Lung (tissue), 11 donors: ENCODE measurements at regions not wholly inside any gene's neighbourhood (a gene's known extent, or its start where the extent isn't known, plus 50 kb on each side); places are given as distances from the start of the nearest gene placed in this dataset.

ENCODE experiments used
- ATAC-seq: fragments of 200-7000 bp; cut with Tn5 transposase; one replicate; pipeline ENCODE4 v1.9.1; 2020; ENCODE audit warnings: moderate number of reproducible peaks; ENCODE audit not compliant: insufficient read depth, low FRiP score
- DNase-seq, 3 donors: peaks; one replicate each; pipeline ENCODE4 v3.0.0-alpha.2; 2013 to 2017
- H3K27ac ChIP-seq, 2 donors: one replicate each; pipeline ENCODE4 v1.5.1; 2013; ENCODE audit warnings: mild to moderate bottlenecking in 2 of 2, moderate library complexity in 2 of 2, control low read depth in 1 of 2, inconsistent platforms in 1 of 2, low read depth in 1 of 2, low read length in 1 of 2
- H3K27me3 ChIP-seq, 3 donors: one replicate each; pipeline ENCODE4 v1.5.1; 2013; ENCODE audit warnings: low read length in 2 of 3; ENCODE audit not compliant: control insufficient read depth in 3 of 3, insufficient read depth in 3 of 3
- H3K36me3 ChIP-seq, 4 donors: one replicate each; pipeline ENCODE4 v1.5.1; 2013; ENCODE audit warnings: low read length in 4 of 4, mild to moderate bottlenecking in 1 of 4, moderate library complexity in 1 of 4; ENCODE audit not compliant: control insufficient read depth in 4 of 4, insufficient read depth in 4 of 4
- H3K4me1 ChIP-seq, 5 donors: one replicate each; pipeline ENCODE4 v1.5.1; 2013; ENCODE audit warnings: low read length in 5 of 5, mild to moderate bottlenecking in 2 of 5, moderate library complexity in 1 of 5; ENCODE audit not compliant: control insufficient read depth in 5 of 5, insufficient read depth in 5 of 5
- H3K4me3 ChIP-seq: one replicate; pipeline ENCODE4 v1.5.1; 2013; ENCODE audit warnings: mild to moderate bottlenecking, control low read depth, moderate library complexity
- H3K9ac ChIP-seq, 2 donors: one replicate each; pipeline ENCODE4 v1.5.1; 2013; ENCODE audit warnings: low read length in 2 of 2, control low read depth in 1 of 2; ENCODE audit not compliant: insufficient read depth in 1 of 2
- H3K9me3 ChIP-seq, 4 donors: one replicate each; pipeline ENCODE4 v1.5.1; 2013; ENCODE audit warnings: low read length in 3 of 4, mild to moderate bottlenecking in 1 of 4, moderate library complexity in 1 of 4; ENCODE audit not compliant: control insufficient read depth in 4 of 4, insufficient read depth in 3 of 4
- CTCF ChIP-seq: IDR thresholded peaks from 2 replicates; pipeline ENCODE4 v1.5.1; 2012; ENCODE audit warnings: mild to moderate bottlenecking; ENCODE audit errors: control extremely low read depth, extremely low read depth
- WGBS, 2 donors: extraction: QIAGEN DNeasy Blood & Tissue Kit; methylation state at CpG; one replicate each; pipeline ENCODE4 v1.1.7; 2013; 5-methylcytosine and 5-hydroxymethylcytosine counted together
- donor health status: control.
- donor health status: control.
- donor health status: Bipolar disorder and iron deficiency.
- donor health status: healthy.
- donor health status: DM: yes; HTN: yes; CAD: no.

DNA sequence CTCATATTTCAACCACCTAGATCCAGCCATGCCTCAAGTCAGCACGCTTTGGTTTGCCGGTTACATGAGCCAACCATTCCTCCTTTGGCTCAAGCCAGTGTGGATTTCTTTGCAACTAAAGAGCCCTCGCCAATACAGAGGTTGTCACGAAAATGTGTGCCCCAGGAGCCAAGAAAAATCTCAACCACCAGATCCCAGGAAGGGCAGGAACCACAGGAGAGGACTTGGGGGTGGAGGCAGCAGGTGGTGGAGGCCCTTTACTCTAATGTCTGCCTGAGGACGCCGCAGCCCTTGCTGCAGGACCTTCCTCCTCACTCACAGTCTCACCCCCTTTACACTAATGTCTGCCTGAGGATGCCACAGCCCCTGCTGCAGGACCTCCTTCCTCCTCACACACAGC lies 144.8 kb upstream of the PHACTR3 start:
- Histone ChIP-seq H3K27ac (no peak overlapping the region), H3K9ac (no peak overlapping the region), H3K4me1 (peaks cover 0 to 9% (median 6%) of the 10 kb centered on the region in 5 donors), H3K9me3 (peaks cover 0 to 10% (median 0%) of the 10 kb centered on the region in 4 donors), H3K36me3 (no peaks in the 10 kb centered on the region), H3K27me3 (no peaks in the 10 kb centered on the region), H3K4me3 (no peak overlapping the region)
- WGBS, 2 donors, result 87 to 91% methylated on average over 6 of the region's 6 CpGs
- ATAC-seq, result no peak
- DNase-seq, result no peak
- TF ChIP-seq CTCF, result no peak

GRCh38 chr20:59460352-59460751 lies 144.0 kb upstream of the PHACTR3 start:
- H3K36me3 ChIP-seq, result no peaks in the 10 kb centered on the region

GRCh38 chr20:59461526-59461925 lies 142.8 kb upstream of the PHACTR3 start:
- H3K27me3 ChIP-seq, result no peaks in the 10 kb centered on the region
- H3K9me3 ChIP-seq, result peaks cover 0 to 10% (median 0%) of the 10 kb centered on the region in 4 donors
- H3K27ac ChIP-seq, result no peak overlapping the region
- H3K4me3 ChIP-seq, result no peak overlapping the region
- no peaks in the 10 kb centered on the region for H3K4me1 ChIP-seq
- WGBS, 2 donors, result 70 to 75% methylated on average over 14 of the region's 14 CpGs
- no peaks in the 10 kb centered on the region for H3K36me3 ChIP-seq
- no peak overlapping the region for H3K9ac ChIP-seq
- DNase-seq, result no peak
- no peak for ATAC-seq
- TF ChIP-seq CTCF, result no peak

More at GRCh38 chr20:59460352-59460751, 144.0 kb upstream of the PHACTR3 start:
- Histone ChIP-seq H3K27me3 (no peaks in the 10 kb centered on the region), H3K9ac (no peak overlapping the region), H3K9me3 (peaks cover 0 to 10% (median 0%) of the 10 kb centered on the region in 4 donors), H3K4me3 (no peak overlapping the region), H3K27ac (no peak overlapping the region), H3K4me1 (peaks cover 0 to 4% (median 3%) of the 10 kb centered on the region in 5 donors)
- DNase-seq, result no peak
- WGBS, 2 donors, result 76 to 84% methylated on average over 9 of the region's 9 CpGs
- no peak for ATAC-seq
- TF ChIP-seq CTCF, result no peak

GRCh38 chr20:59462249-59462648 lies 142.1 kb upstream of the PHACTR3 start:
- peaks cover 0 to 3% (median 0%) of the 10 kb centered on the region in 3 donors for H3K27me3 ChIP-seq
- H3K9ac ChIP-seq, result no peak overlapping the region
- H3K27ac ChIP-seq, result no peak overlapping the region
- no peaks in the 10 kb centered on the region for H3K36me3 ChIP-seq
- H3K4me1 ChIP-seq, result no peaks in the 10 kb centered on the region
- ATAC-seq (no peak), DNase-seq (no peak)
- no peak overlapping the region for H3K4me3 ChIP-seq
- TF ChIP-seq CTCF, result no peak
- WGBS, 2 donors, result 79 to 82% methylated on average over 10 of the region's 10 CpGs
- peaks cover 0 to 10% (median 0%) of the 10 kb centered on the region in 4 donors for H3K9me3 ChIP-seq
